ENCODE measurements at regions not wholly inside any gene's neighbourhood (a gene's known extent, or its start where the extent isn't known, plus 50 kb on each side); places are given as distances from the start of the nearest gene placed in this dataset.

GRCh38 chr9:11142965-11143738 is 530.4 kb upstream of the PTPRD start:
- TF ChIP-seq CTCF (conservative IDR thresholded peaks at IDR 0.05; ENCODE audit: low read depth, low read length): no peak
- no peak for TF ChIP-seq EZH2 (IDR thresholded peaks at IDR 0.05; ENCODE audit: borderline replicate concordance, low read depth, low read length, poor library complexity, severe bottlenecking)
- H3K36me3 ChIP-seq (ENCODE audit: insufficient read depth, low read length, poor library complexity, severe bottlenecking): no peaks in the 10 kb centered on the region
- H3K9me3 ChIP-seq (ENCODE audit: low read depth, low read length, poor library complexity, severe bottlenecking): no peaks in the 10 kb centered on the region
- ChIA-PET CTCF (no interaction called here), POLR2A (ENCODE audit: low non-redundant PET) (no interaction called here)
- H3K4me1 ChIP-seq (ENCODE audit: insufficient read depth, low read length, poor library complexity, severe bottlenecking): no peaks in the 10 kb centered on the region
- BruUV-seq (replicated peaks): no TSS peak
- no peak for DNase-seq (ENCODE audit: low spot score)
- no peaks in the 10 kb centered on the region for H3K27me3 ChIP-seq (replicated peaks; ENCODE audit: insufficient read depth, low read depth, low read length, poor library complexity)
- intact Hi-C loops (cut with micrococcal nuclease; ENCODE audit: unreplicated experiment): no loop called here
- no peak overlapping the region for H3K27ac ChIP-seq (ENCODE audit: low read depth, low read length, poor library complexity, severe bottlenecking)
- no peak overlapping the region for H3K4me3 ChIP-seq (ENCODE audit: low read depth, low read length, poor library complexity, severe bottlenecking)

GRCh38 chr9:11144746-11145145 is 531.9 kb upstream of the PTPRD start:
- ChIA-PET POLR2A (ENCODE audit: low non-redundant PET) (no interaction called here), CTCF (no interaction called here)
- no peaks in the 10 kb centered on the region for H3K4me1 ChIP-seq (ENCODE audit: insufficient read depth, low read length, poor library complexity, severe bottlenecking)
- no TSS peak for BruUV-seq (replicated peaks)
- H3K4me3 ChIP-seq (ENCODE audit: low read depth, low read length, poor library complexity, severe bottlenecking): no peak overlapping the region
- no peak overlapping the region for H3K27ac ChIP-seq (ENCODE audit: low read depth, low read length, poor library complexity, severe bottlenecking)
- no peak for DNase-seq (ENCODE audit: low spot score)
- TF ChIP-seq CTCF (conservative IDR thresholded peaks at IDR 0.05; ENCODE audit: low read depth, low read length) (no peak), EZH2 (IDR thresholded peaks at IDR 0.05; ENCODE audit: borderline replicate concordance, low read depth, low read length, poor library complexity, severe bottlenecking) (no peak)
- intact Hi-C loops (cut with micrococcal nuclease; ENCODE audit: unreplicated experiment): no loop called here
- no peaks in the 10 kb centered on the region for H3K36me3 ChIP-seq (ENCODE audit: insufficient read depth, low read length, poor library complexity, severe bottlenecking)
- no peaks in the 10 kb centered on the region for H3K27me3 ChIP-seq (replicated peaks; ENCODE audit: insufficient read depth, low read depth, low read length, poor library complexity)
- H3K9me3 ChIP-seq (ENCODE audit: low read depth, low read length, poor library complexity, severe bottlenecking): no peaks in the 10 kb centered on the region

- no peak for DNase-seq (ENCODE audit: low spot score)
- ChIA-PET CTCF (no interaction called here), POLR2A (ENCODE audit: low non-redundant PET) (no interaction called here)
- H3K27ac ChIP-seq (ENCODE audit: low read depth, low read length, poor library complexity, severe bottlenecking): no peak overlapping the region
- no peaks in the 10 kb centered on the region for H3K27me3 ChIP-seq (replicated peaks; ENCODE audit: insufficient read depth, low read depth, low read length, poor library complexity)
- no peak overlapping the region for H3K4me3 ChIP-seq (ENCODE audit: low read depth, low read length, poor library complexity, severe bottlenecking)
- intact Hi-C loops (cut with micrococcal nuclease; ENCODE audit: unreplicated experiment): no loop called here
- TF ChIP-seq EZH2 (IDR thresholded peaks at IDR 0.05; ENCODE audit: borderline replicate concordance, low read depth, low read length, poor library complexity, severe bottlenecking) (no peak), CTCF (conservative IDR thresholded peaks at IDR 0.05; ENCODE audit: low read depth, low read length) (no peak)
- H3K4me1 ChIP-seq (ENCODE audit: insufficient read depth, low read length, poor library complexity, severe bottlenecking): no peaks in the 10 kb centered on the region
- no peaks in the 10 kb centered on the region for H3K36me3 ChIP-seq (ENCODE audit: insufficient read depth, low read length, poor library complexity, severe bottlenecking)
- no peaks in the 10 kb centered on the region for H3K9me3 ChIP-seq (ENCODE audit: low read depth, low read length, poor library complexity, severe bottlenecking)
- no TSS peak for BruUV-seq (replicated peaks)
Observed at GRCh38 chr9:11148189-11148588, 535.4 kb upstream of the PTPRD start.
